NCI-H510A (cell line): ENCODE measurements at regions not wholly inside any gene's neighbourhood (a gene's known extent, or its start where the extent isn't known, plus 50 kb on each side); places are given as distances from the start of the nearest gene placed in this dataset.
"Not testable (repeated sequence)": the region's sequence is repeated elsewhere in the genome, so short reads cannot be mapped to it uniquely, and the experiment has no call there.

ENCODE experiments used
- DNase-seq: peaks from one replicate; lab custom pipeline; 2025; lab: John Stamatoyannopoulos, UW

DNA sequence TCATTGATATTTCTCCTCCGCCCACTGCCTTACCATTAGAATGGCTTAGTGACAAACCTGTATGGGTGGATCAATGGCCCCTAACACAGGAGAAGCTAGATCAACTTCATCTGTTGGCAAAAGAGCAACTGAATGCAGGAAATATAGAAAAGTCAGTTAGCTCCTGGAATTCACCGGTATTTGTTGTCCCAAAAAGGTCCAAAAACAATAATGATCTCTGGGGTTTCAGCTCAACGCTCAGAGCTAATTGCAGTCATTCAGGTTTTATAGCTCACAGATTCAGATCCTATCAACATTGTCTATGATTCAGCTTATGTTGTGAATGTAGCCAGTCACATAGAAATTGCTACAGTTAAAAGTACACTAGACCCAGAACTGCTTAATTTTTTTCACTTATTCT is 124.0 kb upstream of the ZCCHC13 start:
- no peak for DNase-seq

DNA sequence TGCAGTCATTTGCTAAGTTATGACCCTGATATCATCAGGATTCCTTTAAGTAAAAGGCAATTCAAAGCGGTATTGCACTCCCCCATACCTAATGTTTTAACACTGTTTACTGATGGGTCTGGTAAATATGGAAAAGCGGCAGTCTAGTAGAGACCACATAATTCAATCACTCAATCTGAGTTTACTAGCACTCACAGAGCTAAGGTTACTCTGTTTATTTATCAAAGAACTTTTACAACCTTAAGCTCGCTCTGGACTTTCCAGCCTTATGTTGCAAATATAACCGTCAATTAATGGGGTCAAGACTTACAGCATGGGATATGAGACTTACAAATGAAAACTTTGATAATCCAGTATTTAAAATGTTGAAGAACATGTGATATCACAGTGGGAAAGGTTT is 124.5 kb upstream of the ZCCHC13 start:
- no peak for DNase-seq

DNA sequence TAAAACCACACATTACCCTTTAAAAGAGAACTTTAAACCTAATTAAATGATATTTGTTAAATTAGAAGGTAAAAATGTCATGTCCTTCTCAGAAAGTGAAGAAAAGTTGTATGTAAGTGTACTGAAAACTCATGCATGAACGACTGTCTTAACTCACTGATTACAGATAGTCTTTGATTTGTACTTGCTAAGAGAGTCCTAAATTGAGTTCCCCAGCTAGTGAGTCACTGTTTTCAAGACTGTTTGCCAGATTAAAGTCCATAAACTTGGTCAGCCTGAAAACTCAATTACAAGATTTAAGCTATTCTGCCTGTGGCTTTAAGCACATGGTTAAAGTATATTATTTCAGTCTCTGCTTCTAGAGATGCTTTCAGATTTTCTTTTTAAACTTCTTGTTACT is 124.9 kb upstream of the ZCCHC13 start:
- no peak for DNase-seq

DNA sequence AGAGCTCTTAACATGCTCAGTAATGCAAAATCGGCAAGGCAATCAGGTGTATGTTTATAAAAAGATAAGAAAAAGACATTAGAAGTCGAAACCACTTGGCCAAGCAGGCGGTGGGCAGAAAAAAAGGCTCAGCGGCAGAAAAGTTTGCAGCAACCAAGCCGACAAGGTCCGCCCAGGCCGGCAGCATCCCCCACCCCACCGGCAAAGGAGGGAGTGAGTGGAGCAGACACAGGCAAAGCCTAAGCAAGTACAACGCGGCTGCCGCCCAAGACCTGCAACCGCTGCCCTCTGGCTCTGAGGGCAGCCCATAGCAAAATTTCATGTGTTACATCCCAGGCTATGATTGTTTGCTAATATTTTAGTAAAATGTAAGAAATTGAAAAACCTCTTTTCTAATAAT is 125.4 kb upstream of the ZCCHC13 start:
- DNase-seq = no peak

DNA sequence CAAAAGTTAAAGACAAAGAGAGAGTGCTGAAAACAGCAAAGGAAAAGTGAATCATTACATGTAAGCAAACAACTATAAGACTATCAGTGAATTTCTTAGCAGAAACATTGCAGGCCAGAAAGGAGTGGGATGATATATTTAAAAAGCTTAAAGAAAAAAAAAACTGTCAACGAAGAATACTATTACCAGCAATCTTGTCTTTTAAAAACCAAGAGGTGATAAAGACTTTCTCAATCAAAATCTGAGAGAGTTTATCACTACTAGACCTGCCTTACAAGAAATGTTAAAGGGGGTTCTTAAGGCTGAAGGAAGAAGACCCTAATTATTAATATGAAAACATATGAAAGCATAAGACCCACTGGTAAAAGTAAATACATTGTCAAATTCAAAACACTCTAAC is 132.5 kb upstream of the ZCCHC13 start:
- DNase-seq = no peak

DNA sequence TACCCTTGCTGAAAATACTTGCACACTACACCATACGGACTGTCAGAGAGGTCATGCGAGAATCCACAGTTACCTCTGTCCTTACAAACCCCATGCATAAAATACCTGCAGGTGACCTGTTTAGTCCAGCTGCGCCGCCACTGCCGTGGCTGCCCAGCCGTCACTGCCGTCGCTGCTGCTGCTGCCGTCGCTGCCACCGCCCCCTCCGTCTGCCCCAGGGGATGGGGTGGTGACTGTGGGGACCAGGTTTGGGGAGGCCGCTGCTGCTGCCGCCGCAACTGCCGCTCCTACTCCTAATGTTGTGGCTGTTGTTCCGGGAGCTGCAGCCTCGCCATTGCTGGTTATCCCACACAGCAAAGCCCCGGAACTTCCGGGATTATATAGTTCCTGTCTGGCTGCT is 141.8 kb upstream of the ZCCHC13 start:
- no peak for DNase-seq

DNA sequence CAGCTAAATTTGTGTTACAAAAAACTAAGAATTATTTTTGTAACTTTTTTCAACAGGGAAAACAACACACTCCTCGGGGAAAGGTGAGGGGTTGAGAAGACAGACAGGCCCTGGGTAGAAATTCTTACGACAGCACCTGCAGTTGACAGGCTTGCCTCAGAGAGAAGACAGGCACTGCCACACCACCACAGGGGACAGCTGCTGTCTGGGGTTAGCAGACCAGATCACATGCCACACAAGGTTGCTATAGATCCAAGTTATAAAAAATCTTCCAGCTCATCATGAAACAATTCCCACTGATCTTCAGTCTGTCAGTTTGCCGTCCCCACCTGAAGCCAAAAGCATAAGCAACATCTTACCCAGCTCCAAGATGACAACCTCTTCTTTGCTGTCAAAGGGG is 143.2 kb upstream of the ZCCHC13 start:
- DNase-seq = no peak

DNA sequence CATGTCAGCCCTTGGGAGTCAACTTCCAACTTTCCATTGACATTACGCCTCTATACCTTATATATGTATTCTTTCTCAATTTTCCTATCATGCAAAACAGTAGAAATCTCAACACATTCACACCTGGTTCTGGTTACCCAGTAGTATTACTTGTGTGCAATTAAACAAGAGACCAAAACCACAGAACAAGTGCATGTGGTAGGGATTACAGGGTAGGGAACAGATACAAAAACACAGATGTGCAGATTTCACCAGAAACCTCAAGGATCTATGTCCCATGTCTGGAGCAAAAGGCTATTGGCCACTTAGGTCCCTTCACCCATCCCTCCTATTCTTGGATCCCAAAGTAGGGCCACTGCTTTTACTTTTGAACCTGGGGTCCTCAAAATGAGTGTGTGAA is 143.6 kb upstream of the ZCCHC13 start:
- DNase-seq = no peak

DNA sequence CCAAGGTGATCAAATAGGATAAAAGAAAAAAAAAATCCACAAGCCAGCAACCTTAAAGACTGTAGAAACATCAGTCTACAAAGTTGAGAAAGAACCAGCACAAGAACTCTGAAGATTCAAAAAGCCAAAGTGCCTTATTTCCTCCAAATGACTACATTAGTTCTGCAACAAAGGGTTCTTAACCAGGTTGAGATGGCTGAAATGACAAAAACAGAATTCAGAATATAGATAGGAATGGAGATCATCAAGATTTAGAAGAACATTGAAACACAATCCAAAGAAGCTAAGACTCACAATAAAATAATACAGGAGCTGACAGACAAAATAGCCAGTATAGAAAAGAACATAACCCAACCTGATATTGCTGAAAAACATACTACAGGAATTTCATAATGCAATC is 156.5 kb upstream of the ZCCHC13 start:
- DNase-seq = no peak

DNA sequence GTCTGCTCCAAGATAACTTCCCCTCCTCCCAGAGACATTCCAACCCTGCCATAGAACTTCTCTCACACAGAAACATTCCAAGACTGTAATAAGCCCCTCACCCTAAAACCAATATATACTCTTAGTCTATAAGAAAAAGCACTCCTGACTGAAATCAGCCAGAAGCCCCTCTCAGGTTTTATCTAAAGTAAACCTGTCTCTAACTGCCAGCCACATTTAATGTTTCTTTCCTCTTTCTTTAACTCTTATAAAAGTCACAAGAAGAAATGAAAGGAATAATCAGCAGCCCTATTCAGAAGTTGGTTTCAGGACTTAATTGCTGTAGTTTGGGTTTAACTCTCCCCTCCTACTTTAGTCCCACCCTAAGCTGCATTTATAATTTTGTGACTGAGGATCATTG is 165.0 kb upstream of the ZCCHC13 start:
- no peak for DNase-seq

DNA sequence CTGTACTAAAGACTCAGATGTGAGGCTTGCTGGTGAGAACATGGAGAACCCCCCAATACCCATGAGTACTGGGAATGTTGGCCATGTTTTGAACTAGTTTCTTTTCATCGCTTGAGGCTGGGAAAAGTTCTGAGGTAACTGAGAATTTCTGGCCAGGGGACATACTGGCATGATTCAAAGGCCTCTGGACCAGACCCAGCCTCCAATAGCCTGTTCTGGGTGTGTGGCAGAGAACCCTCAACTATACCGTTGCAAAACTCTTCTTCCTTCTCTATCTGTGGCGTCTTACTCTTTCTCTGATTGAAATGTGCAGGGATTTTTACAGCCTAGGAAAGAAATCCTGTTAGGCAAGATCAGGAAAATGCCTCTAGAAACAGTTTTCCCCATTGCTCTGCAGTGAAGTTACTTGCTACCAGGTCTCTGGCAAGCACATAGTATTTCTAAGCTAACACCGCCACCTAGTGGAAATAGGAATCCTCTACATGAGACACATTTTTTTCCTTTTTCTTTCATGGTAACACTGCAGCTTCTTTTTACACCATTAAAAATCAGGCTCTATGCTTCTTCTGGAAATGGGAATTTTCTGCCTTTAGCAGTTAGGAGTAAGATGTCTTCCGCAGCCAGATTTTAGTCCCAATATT is 170.7 kb upstream of the ZCCHC13 start:
- DNase-seq = peak; percentile 1

DNA sequence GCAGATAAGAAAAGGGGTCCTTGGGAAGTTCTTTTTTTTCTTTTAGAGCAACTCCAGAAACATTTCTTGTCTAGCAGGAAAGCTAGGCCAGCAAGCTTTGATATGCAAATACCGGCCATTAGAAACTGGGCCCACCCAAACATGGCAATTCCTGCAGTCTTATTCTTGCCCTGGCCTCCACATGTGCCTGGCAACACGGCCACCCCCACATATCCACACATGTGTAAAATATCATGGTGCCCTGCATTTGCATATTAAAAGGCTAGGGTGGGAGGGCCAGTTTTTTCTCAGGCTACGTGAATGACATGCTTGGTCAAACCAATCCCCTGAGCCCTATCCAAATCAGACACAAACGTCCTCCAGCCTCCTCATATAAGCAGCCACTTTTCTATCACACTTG is 171.7 kb upstream of the ZCCHC13 start:
- no peak for DNase-seq

DNA sequence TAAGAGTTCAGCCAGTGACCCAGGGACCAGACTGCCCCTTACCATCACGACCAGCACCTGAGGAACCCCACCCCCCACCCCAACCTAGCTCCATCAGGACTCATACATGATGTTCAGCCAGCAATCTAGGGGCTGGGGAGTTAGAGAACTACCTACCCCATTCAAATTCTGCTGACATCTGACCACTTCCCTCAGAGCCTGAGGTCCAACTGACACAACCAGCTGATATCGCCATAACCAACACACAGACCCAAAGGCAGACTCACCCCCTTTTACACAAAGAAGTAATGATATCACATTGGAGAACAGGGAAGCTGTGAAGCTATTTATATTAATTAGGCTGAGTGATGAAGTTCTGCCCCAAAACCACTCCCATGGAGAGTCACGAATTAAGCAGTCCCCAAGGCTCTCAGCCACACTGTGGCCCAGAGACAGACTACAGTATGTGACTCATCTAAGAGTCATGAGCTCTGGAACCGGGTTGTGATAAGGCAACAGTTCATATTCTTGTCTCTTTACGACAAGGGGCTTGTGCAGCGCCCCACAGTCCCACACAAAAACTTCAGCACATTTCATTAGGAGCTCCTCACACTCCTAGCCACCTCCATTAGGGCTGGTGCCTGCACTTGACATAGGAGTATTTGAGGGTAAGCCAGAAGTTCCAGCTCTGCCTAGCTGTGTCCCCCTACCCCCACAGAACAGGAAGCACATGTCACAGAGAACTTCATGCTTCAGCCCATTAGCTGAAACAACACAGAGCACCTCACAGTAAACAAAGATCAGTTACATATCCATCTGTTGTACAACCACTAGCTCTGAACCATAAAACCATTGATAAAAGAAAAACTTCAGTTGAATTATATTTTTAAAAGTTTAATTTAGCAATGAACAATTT is 184.7 kb upstream of the ZCCHC13 start:
- DNase-seq = no peak

DNA sequence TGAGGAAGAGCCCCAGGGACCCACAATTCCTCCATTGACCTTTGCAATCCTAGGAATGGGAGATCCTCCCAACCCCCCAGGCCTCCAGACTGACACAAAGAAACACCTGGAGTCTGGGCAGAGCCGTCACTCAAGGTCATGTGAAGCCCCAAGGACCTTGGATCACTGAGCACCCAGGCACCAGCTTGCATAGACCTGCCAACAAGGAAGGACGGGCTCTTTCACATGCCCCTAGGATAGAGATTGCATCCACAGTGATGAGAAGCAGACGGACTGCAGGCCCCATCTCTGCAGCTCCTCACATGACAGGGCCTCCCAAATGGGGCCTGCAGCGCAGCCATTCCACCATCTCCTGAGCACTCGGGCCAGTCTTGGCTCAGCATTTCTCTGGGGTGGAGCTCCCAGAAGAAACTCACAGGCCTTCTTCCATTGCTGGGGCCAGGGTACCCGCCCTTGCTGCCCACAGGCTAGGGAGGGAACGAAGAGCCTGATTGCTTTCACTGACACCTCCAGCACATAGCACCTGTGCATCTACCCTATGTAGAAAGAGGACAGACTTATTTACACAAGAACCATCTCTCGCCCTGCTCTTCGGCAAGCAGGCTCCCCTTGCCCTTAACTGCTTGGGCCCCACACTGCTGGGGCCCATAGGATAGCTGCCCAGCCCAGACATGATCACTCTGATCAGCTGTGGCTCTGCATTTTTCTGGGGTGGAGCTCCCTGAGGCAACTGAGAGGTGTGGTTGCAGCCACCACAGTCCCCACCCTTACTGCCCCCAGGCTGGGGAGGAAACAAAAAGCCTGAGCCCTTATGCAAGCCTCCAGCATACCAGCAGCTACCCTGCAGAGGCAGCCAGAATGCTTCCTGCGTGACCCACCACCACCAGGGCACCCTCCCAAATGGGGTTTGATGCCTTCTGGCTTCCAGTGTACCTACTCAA is 185.7 kb upstream of the ZCCHC13 start:
- DNase-seq = no peak

DNA sequence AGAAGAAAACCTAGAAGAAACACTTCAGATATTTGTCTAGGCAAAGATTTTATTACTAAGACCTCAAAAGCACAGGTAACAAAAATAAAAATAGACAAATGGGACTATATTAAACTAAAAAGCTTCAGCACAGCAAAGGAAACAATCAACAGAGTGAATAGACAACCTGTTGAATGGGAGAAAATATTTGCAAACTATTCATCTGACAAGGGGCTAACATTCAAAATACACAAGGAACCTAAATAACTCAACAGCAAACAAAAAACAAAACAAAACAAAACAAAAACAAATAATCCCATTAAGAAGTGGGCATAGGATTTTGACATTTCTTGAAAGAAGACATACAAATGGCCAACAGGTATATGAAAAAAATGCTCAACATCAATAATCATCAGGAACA is 192.7 kb upstream of the ZCCHC13 start:
- no peak for DNase-seq

DNA sequence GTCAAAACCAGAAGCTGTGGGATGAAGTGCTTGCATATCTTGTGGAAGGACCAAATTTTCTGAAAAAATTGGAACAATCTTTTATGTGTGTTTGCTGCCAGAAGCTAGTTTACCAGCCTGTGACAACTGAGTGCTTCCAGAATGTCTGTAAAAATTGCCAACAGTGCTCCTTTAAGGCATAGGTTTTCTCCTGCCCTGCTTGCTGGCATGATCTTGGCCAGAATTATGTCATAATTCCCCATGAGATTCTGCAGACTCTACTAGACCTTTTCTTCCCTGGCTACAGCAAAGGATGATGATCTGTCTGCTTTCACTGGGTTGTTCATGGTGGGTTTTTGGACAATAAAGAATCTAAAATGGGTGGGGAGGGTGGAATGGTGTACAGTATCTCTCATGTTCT is 196.3 kb upstream of the ZCCHC13 start:
- no peak for DNase-seq

DNA sequence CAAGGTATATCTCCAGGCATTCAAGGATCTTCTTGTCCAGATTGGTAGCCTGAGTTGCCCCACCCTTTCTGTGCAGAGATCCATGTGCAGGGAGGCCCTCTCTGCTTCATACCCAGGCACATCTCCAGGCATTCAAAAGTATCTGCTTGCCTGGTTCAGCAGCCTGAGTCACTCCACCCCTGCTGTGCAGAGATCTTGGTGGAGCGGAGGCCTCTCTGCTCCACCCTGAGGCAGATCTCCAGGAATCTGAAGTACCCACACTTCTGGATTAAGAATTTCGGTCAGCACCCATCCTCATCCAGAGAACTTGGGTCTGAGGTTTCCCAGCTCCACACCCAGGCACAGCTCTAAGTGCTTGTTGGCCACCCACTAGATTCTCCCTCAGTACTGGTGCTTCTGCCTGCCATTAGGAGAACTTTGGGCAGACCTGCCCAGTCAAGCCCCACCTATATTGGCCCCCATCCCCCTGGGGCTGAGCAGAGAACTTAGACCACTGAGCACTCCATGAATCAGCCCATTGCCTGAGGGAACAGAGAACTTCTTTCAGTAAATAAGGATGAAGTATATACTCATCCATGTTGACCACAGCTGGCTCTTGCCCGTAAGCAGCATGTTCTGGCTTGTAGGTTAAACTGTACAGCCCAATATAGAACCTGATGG is 199.5 kb upstream of the ZCCHC13 start:
- DNase-seq = no peak

DNA sequence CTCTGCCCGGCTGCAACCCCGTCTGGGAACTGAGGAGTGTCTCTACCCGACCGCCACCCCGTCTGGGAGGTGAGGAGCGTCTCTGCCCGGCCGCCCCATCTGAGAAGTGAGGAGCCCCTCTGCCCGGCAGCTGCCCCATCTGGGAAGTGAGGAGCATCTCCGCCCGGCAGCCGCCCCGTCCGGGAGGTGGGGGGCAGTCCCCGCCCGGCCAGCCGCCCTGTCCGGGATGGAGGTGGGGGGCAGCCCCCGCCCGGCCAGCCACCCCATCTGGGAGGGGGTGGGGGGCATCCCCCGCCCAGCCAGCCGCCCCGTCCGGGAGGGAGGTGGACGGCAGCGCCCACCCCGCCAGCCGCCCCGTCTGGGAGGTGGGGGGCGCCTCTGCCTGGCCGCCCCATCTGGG is 205.6 kb upstream of the ZCCHC13 start:
- DNase-seq = not testable (repeated sequence)

DNA sequence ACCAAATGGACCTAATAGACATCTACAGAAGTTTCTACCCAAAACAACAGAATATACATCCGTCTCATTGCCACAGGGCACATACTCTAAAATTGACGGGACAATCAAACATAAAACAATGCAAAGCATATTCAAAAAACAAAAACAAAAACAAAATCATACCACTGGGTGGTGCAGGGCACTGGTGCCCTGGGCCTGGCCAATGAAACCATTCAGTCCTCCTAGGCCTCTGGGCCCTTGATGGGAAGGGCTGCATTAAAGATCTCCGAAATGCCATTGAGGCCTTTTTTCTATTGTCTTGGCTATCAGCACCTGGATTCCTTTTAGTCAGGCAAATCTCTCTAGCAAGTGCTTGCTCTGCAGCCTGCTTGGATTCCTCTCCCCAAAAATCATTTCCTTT is 213.9 kb upstream of the ZCCHC13 start:
- DNase-seq = no peak

DNA sequence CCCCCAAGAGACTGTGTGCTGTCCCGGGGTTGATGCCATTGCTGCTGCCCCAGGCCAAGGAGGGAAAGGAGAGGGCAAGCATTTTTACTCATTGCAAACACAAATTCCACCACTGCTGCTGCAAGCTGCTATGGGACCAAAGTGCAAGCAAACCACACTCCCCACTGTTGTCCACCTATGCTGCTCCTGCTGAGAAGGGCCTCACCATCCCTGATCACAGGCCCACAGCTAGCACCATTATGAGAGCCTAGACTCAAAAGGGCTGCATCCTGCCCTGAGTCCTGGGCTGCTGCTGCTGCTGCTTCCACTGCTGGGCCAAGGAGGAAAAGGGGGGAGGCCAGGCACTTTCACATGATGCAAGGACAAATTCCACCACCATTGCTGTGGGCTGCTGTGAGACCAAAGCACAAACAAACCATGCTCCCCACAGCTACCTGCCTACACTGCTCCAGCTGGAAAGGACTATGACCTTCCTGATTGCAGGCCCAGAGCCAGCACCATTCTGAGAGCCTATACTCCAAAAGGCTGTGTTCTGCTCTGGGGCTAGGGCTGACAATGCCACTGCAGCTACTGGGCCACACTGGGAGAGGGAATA is 218.2 kb upstream of the ZCCHC13 start:
- no peak for DNase-seq

DNA sequence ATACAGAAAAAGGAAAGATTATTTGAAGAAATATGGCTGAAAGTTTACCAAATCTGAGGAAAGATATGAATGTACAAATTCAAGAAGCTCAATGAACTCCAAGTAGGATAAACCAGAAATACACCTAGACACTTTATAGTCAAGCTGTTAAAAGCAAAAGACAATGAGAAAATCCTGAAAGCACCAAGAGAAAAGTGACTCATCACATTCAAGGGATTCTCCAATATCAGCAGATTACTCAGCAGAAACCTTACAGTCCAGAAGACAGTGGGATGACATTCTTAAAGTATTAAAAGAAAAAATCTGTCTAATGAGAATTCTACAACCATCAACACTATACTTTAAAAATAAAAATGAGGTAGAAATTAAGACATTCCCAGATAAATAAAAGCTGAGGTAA is 223.8 kb upstream of the ZCCHC13 start:
- DNase-seq = no peak
